Liver (tissue), 3 donors: ENCODE measurements at regions not wholly inside any gene's neighbourhood (a gene's known extent, or its start where the extent isn't known, plus 50 kb on each side); places are given as distances from the start of the nearest gene placed in this dataset.

ENCODE experiments used
- ATF3 ChIP-seq: IDR thresholded peaks from 2 replicates; pipeline ENCODE4 v1.6.1; 2016; ENCODE audit warnings: antibody characterized with exemption
- CTCF ChIP-seq: fragments of 150-350 bp; IDR thresholded peaks from 2 replicates; pipeline ENCODE4 v1.5.1; 2017; ENCODE audit warnings: improper control_type of control experiment, low read depth, low read length; ENCODE audit not compliant: missing input control
- FOXA2 ChIP-seq: IDR thresholded peaks from 2 replicates; pipeline ENCODE4 v1.6.1; 2016; ENCODE audit warnings: antibody characterized with exemption
- GABPA ChIP-seq, 2 donors: IDR thresholded peaks in 1 of 2; conservative IDR thresholded peaks in 1 of 2; 2 replicates each; pipeline ENCODE4 v1.6.1; 2016; ENCODE audit warnings: antibody characterized with exemption in 2 of 2, mild to moderate bottlenecking in 1 of 2, moderate library complexity in 1 of 2
- HNF4G ChIP-seq: IDR thresholded peaks from 2 replicates; pipeline ENCODE4 v1.6.1; 2016; ENCODE audit warnings: antibody characterized with exemption
- RAD21 ChIP-seq, 2 donors: IDR thresholded peaks; 2 replicates each; pipeline ENCODE4 v1.6.1; 2016; ENCODE audit warnings: antibody characterized with exemption in 2 of 2, mild to moderate bottlenecking in 2 of 2
- RXRA ChIP-seq, 2 donors: IDR thresholded peaks; 2 replicates each; pipeline ENCODE4 v1.6.1; 2017 to 2018; ENCODE audit warnings: antibody characterized with exemption in 2 of 2, mild to moderate bottlenecking in 1 of 2
- SP1 ChIP-seq: IDR thresholded peaks from 2 replicates; pipeline ENCODE4 v1.6.1; 2018; ENCODE audit warnings: antibody characterized with exemption, mild to moderate bottlenecking
- YY1 ChIP-seq: IDR thresholded peaks from 2 replicates; pipeline ENCODE4 v1.6.1; 2016; ENCODE audit warnings: antibody characterized with exemption, mild to moderate bottlenecking
- ZBTB33 ChIP-seq: IDR thresholded peaks from 2 replicates; pipeline ENCODE4 v1.6.1; 2016; ENCODE audit warnings: antibody characterized with exemption
- donor health status: healthy.
- donor health status: healthy.

GRCh38 chr16:5751216-5751615, 653.6 kb upstream of the EEF2KMT start:
- TF ChIP-seq YY1 = no peak
- no peak for TF ChIP-seq CTCF
- TF ChIP-seq HNF4G = no peak
- no peak for TF ChIP-seq GABPA (IDR thresholded peaks at IDR 0.05 in 1 of 2, conservative IDR thresholded peaks at IDR 0.05 in 1 of 2)
- TF ChIP-seq SP1 = no peak
- TF ChIP-seq ZBTB33 = no peak
- TF ChIP-seq FOXA2 = no peak
- TF ChIP-seq RXRA (IDR thresholded peaks at IDR 0.05) = no peak
- TF ChIP-seq ATF3 = no peak
- no peak for TF ChIP-seq RAD21 (IDR thresholded peaks at IDR 0.05)
